GM12875 (cell line): ENCODE measurements at regions not wholly inside any gene's neighbourhood (a gene's known extent, or its start where the extent isn't known, plus 50 kb on each side); places are given as distances from the start of the nearest gene placed in this dataset.

ENCODE experiments used
- H3K4me3 ChIP-seq: one replicate; pipeline ENCODE4 v1.5.1; 2011; ENCODE audit warnings: low read depth, low read length, control low read depth
- CTCF ChIP-seq: IDR thresholded peaks from 2 replicates; pipeline ENCODE4 v1.5.1; 2011; ENCODE audit warnings: low read depth, mild to moderate bottlenecking, control low read depth, inconsistent platforms, low read length, moderate library complexity, borderline replicate concordance; ENCODE audit not compliant: insufficient read depth

- TF ChIP-seq CTCF = no peak
- H3K4me3 ChIP-seq = no peak overlapping the region
Measured at GRCh38 chr3:135383301-135383700, 582.2 kb upstream of the PPP2R3A start.

- TF ChIP-seq CTCF = no peak
Measured at GRCh38 chr3:135392151-135392550, 573.4 kb upstream of the PPP2R3A start.

DNA sequence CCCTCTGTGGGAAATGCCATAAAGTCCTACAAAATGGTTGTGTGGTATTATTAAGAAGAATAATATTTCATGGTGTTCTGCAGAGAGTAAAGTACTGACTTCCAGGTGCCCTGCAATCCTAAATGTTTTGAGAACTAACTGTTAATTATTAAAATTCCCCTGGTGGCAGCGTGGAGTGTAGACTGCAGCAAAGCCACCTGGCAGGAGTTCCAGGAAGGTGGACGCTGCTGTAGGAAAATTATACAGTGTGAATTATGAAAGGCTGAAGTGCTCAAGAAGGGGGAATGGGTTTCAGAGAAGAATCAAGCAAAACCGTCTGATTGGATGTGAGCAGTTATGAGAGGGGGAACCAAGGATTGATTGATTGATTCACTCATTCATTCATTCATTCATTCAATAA lies 572.4 kb upstream of the PPP2R3A start:
- H3K4me3 ChIP-seq = no peak overlapping the region
- TF ChIP-seq CTCF = no peak

More at GRCh38 chr3:135392151-135392550, 573.4 kb upstream of the PPP2R3A start:
- no peak overlapping the region for H3K4me3 ChIP-seq

- TF ChIP-seq CTCF = no peak
- H3K4me3 ChIP-seq = no peak overlapping the region
Measured at GRCh38 chr3:135393898-135394525, 571.5 kb upstream of the PPP2R3A start.

DNA sequence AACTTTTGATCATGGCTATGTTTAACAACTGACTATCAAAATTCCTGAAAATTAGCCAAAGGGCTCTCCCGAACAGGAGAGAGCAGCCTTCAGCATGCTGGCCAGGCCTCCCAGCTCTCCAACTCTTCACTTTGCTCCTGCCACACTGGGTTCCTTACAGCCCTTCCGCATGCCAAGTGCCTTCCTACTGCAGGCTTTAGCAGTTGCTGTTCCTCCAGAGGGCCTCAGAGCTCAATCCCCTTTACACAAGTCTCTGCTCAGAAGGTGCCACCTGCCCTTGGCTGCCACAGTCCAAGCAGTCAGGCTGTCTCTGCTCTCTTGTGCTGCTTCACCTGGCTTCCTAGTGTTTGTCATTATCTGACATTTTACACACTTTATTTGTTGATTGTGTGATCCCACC lies 553.1 kb upstream of the PPP2R3A start:
- no peak for TF ChIP-seq CTCF
- H3K4me3 ChIP-seq = no peak overlapping the region

- H3K4me3 ChIP-seq = no peak overlapping the region
- TF ChIP-seq CTCF = no peak
Measured at GRCh38 chr3:135416182-135416581, 549.3 kb upstream of the PPP2R3A start.

DNA sequence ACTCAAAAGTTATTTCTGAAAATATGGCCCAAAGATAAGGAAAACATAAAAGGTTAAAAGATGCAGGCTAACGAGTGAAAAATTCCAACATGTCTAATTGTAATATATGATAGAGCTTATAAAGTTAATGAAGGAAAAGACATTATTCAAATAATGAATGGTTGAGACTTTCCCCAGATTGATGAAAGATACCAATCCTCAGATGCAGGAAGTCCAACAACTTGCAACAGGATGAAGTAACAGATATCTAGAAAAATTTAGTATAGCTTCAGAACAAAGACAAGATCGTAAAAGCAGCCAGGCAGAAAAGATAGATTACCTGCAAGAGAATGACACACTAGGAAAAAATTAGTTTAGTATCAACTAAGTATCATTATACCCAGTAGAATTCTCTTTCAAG lies 546.4 kb upstream of the PPP2R3A start:
- TF ChIP-seq CTCF = no peak
- H3K4me3 ChIP-seq = no peak overlapping the region
